Thymus (tissue), 11 donors: ENCODE measurements at regions not wholly inside any gene's neighbourhood (a gene's known extent, or its start where the extent isn't known, plus 50 kb on each side); places are given as distances from the start of the nearest gene placed in this dataset.

Source experiments
- DNase-seq, 9 donors: peaks; one replicate each; pipeline ENCODE4 v3.0.0-alpha.2; 2013; ENCODE audit warnings: low spot score in 9 of 9, low read depth in 6 of 9, missing footprints in 1 of 9
- H3K27ac ChIP-seq, 2 donors: one replicate each; pipeline ENCODE4 v1.5.1; 2013; ENCODE audit warnings: control low read depth in 1 of 2, low read depth in 1 of 2, low read length in 1 of 2, mild to moderate bottlenecking in 1 of 2, moderate library complexity in 1 of 2
- H3K27me3 ChIP-seq, 2 donors: one replicate each; pipeline ENCODE4 v1.5.1; 2013; ENCODE audit warnings: low read length in 1 of 2; ENCODE audit not compliant: control insufficient read depth in 2 of 2, insufficient read depth in 1 of 2
- H3K36me3 ChIP-seq, 2 donors: one replicate each; pipeline ENCODE4 v1.5.1; 2013; ENCODE audit warnings: low read length in 1 of 2, mild to moderate bottlenecking in 1 of 2, moderate library complexity in 1 of 2; ENCODE audit not compliant: control insufficient read depth in 2 of 2, insufficient read depth in 2 of 2
- H3K4me1 ChIP-seq, 2 donors: one replicate each; pipeline ENCODE4 v1.5.1; 2013; ENCODE audit warnings: low read length in 2 of 2; ENCODE audit not compliant: control insufficient read depth in 2 of 2, insufficient read depth in 2 of 2
- H3K4me3 ChIP-seq, 2 donors: one replicate each; pipeline ENCODE4 v1.5.1; 2013; ENCODE audit warnings: low read length in 2 of 2, control low read depth in 1 of 2, mild to moderate bottlenecking in 1 of 2
- H3K9me3 ChIP-seq, 2 donors: one replicate each; pipeline ENCODE4 v1.5.1; 2013; ENCODE audit warnings: low read length in 1 of 2, mild to moderate bottlenecking in 1 of 2; ENCODE audit not compliant: control insufficient read depth in 2 of 2, insufficient read depth in 1 of 2
- WGBS: extraction: QIAGEN DNeasy Blood & Tissue Kit; methylation state at CpG from one replicate; pipeline ENCODE4 v1.1.7; 2013; 5-methylcytosine and 5-hydroxymethylcytosine counted together
- donor health status: healthy.

DNA sequence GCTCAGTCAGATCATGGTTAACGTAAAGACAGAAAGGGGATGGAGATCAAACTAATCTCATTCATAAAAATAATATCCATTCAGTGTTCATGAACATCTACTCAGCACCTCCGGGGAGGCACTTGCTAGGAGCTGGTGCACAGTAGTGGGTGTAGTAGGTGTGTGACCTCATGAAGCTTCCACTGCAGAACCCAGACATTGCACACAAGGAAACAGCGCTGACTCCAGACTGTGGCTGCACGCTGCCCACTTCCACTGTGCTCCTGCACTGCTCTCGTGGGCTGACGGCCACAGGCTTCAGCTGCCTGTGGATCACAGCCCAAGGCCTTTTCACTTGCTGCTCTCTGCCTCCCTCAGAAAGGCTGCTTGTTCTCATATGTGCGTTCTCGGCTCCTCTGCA lies 214.4 kb upstream of the ZNF507 start:
- no peaks in the 10 kb centered on the region for H3K4me1 ChIP-seq
- 92% methylated on average over 8 of the region's 8 CpGs for WGBS
- no peak overlapping the region for H3K4me3 ChIP-seq
- H3K27me3 ChIP-seq: no peaks in the 10 kb centered on the region
- H3K9me3 ChIP-seq: no peaks in the 10 kb centered on the region
- no peaks in the 10 kb centered on the region for H3K36me3 ChIP-seq
- DNase-seq: no peak
- no peak overlapping the region for H3K27ac ChIP-seq

- DNase-seq: no peak
- WGBS: 93% methylated on average over 5 of the region's 5 CpGs
- Histone ChIP-seq H3K27me3 (no peaks in the 10 kb centered on the region), H3K4me3 (no peak overlapping the region), H3K4me1 (no peaks in the 10 kb centered on the region), H3K27ac (no peak overlapping the region), H3K36me3 (no peaks in the 10 kb centered on the region), H3K9me3 (no peaks in the 10 kb centered on the region)
These were observed 207.0 kb upstream of the ZNF507 start for GRCh38 chr19:32138416-32138815.

- DNase-seq: no peak
- WGBS: 76% methylated on average over 7 of the region's 7 CpGs
These were observed 203.4 kb upstream of the ZNF507 start for GRCh38 chr19:32141840-32142511.

GRCh38 chr19:32146664-32147063 lies 198.7 kb upstream of the ZNF507 start:
- Histone ChIP-seq H3K4me3 (no peak overlapping the region), H3K36me3 (no peaks in the 10 kb centered on the region), H3K27ac (no peak overlapping the region), H3K9me3 (peaks cover 1 to 3% of the 10 kb centered on the region in 2 donors), H3K27me3 (no peaks in the 10 kb centered on the region), H3K4me1 (no peaks in the 10 kb centered on the region)
- no peak for DNase-seq

More at GRCh38 chr19:32141840-32142511, 203.4 kb upstream of the ZNF507 start:
- Histone ChIP-seq H3K4me1 (no peaks in the 10 kb centered on the region), H3K9me3 (peaks cover 1 to 3% of the 10 kb centered on the region in 2 donors), H3K4me3 (no peak overlapping the region), H3K36me3 (no peaks in the 10 kb centered on the region), H3K27ac (no peak overlapping the region), H3K27me3 (no peaks in the 10 kb centered on the region)

DNA sequence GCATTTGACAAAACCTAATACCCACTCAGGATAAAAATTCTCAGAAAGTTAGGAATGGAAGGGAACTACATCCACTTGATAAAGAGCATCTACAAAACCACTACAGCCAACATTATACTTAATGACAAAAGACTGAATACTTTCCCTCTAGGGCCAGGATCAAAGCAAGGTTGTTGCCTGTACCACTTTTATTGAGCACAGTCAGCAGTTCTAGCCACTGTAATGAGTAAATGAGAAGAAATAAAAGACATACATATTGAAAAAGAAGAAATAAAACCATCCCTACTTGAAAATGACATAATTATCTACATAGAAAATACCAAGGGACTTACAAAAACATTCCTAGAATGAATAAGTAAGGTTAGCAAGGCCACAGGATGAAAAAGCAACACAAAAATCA lies 194.8 kb upstream of the ZNF507 start:
- Histone ChIP-seq H3K27me3 (no peaks in the 10 kb centered on the region), H3K4me1 (no peaks in the 10 kb centered on the region), H3K4me3 (no peak overlapping the region), H3K36me3 (no peaks in the 10 kb centered on the region), H3K9me3 (peaks cover under 1% of the 10 kb centered on the region in 2 donors), H3K27ac (no peak overlapping the region)
- no peak for DNase-seq

- Histone ChIP-seq H3K27ac (no peak overlapping the region), H3K36me3 (no peaks in the 10 kb centered on the region), H3K4me3 (no peak overlapping the region), H3K9me3 (no peaks in the 10 kb centered on the region), H3K4me1 (no peaks in the 10 kb centered on the region), H3K27me3 (no peaks in the 10 kb centered on the region)
- 97% methylated on average over 4 of the region's 4 CpGs for WGBS
- DNase-seq: no peak
These were observed 191.0 kb upstream of the ZNF507 start for GRCh38 chr19:32154418-32154817.

DNA sequence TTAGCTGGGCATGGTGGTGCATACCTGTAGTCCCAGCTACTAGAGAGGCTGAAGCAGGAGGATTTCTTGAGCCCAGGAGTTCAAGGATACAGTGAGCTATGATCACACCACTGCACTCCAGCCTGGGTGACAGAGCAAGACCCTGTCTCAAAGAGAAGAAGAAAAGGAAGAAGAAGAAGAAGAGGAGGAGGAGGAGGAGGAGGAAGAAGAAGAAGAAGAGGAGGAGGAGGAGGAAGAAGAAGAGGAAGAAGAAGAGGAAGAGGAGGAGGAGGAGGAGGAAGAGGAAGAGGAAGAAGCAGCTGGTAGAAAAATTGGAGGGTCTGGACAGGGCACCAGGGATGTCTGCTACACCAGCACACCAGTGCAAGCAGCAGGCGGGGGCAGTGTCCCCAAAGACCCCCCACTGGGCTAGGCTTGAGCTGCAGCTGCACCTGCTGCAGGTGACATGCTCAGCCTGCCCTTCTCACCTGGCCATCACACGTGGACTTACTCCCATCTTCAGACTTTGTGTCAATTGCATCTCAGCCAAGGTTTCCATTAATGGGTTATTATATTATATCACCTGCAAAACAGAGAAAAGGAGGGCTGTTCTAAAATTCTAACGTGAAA lies 180.9 kb upstream of the ZNF507 start:
- 85% methylated on average over 3 of the region's 3 CpGs for WGBS
- DNase-seq: no peak
- H3K4me3 ChIP-seq: no peak overlapping the region
- H3K36me3 ChIP-seq: no peaks in the 10 kb centered on the region
- H3K4me1 ChIP-seq: no peaks in the 10 kb centered on the region
- H3K27me3 ChIP-seq: no peaks in the 10 kb centered on the region
- H3K9me3 ChIP-seq: no peaks in the 10 kb centered on the region
- no peak overlapping the region for H3K27ac ChIP-seq

GRCh38 chr19:32165141-32165540 lies 180.3 kb upstream of the ZNF507 start:
- Histone ChIP-seq H3K36me3 (no peaks in the 10 kb centered on the region), H3K4me1 (no peaks in the 10 kb centered on the region), H3K27ac (no peak overlapping the region), H3K4me3 (no peak overlapping the region), H3K27me3 (no peaks in the 10 kb centered on the region), H3K9me3 (no peaks in the 10 kb centered on the region)
- WGBS: 83% methylated on average over 11 of the region's 11 CpGs
- no peak for DNase-seq

GRCh38 chr19:32165750-32166149 lies 179.7 kb upstream of the ZNF507 start:
- no peaks in the 10 kb centered on the region for H3K9me3 ChIP-seq
- H3K36me3 ChIP-seq: no peaks in the 10 kb centered on the region
- DNase-seq: no peak
- H3K4me3 ChIP-seq: no peak overlapping the region
- H3K27me3 ChIP-seq: no peaks in the 10 kb centered on the region
- no peak overlapping the region for H3K27ac ChIP-seq
- no peaks in the 10 kb centered on the region for H3K4me1 ChIP-seq
- WGBS: 90% methylated on average over 16 of the region's 16 CpGs
